H1 (cell line): ENCODE measurements at regions not wholly inside any gene's neighbourhood (a gene's known extent, or its start where the extent isn't known, plus 50 kb on each side); places are given as distances from the start of the nearest gene placed in this dataset.

Source experiments
- CBX8 ChIP-seq: fragments of 300-800, 300-1000 bp; sonication (generic); IDR thresholded peaks from 2 replicates; pipeline ENCODE4 v1.7.1; 2016; ENCODE audit warnings: low read depth, low read length, borderline replicate concordance
- EP300 ChIP-seq, 2 experiments: IDR thresholded peaks; 1 replicate in 1 of 2; 2 replicates in 1 of 2; pipeline ENCODE4 v1.6.1; 2011 to 2012; ENCODE audit warnings: low read depth in 2 of 2, low read length in 2 of 2, mild to moderate bottlenecking in 2 of 2, borderline replicate concordance in 1 of 2, inconsistent platforms in 1 of 2, moderate library complexity in 1 of 2
- TF ChIP-seq, protein P1 (sequence below): fragments of 300-600 bp; sonication (generic); IDR thresholded peaks from 2 replicates; pipeline ENCODE4 v1.7.1; 2012; ENCODE audit warnings: low read length, moderate library complexity, mild to moderate bottlenecking, inconsistent platforms; ENCODE audit not compliant: insufficient replicate concordance

DNA sequence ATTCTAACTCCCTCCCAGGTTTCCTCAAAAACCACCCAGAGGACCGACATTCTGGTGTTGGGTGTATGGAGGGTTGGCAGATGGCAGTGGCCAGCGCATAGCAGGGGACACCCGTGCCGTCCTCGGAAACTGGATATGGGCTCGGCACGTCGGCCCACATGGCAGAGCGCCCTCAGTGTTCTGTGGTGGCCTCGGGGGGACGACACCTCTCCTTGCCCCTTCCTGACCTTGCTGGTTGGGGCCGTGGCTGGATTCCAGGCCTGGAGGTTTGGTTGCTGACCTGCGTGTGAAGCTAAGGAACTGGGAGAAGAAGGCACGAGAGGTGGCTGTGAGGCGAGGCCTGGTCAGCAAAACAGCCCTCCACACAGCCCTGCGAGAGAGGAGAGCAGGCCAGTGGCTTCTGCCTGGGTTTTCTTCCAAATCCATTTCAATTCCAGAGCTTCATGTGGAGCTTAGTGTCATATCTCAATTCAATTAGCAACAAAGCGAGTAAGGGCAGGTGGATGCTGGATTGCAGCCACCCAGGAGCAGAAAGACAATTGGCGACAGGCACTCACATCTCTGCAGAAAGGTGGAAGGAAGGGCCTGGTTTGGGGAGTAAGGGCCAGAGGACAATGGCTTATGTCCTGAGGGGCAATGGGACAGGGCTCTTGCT is 478.4 kb downstream of the BRD1 start (continued):
- TF ChIP-seq, protein P1, sequence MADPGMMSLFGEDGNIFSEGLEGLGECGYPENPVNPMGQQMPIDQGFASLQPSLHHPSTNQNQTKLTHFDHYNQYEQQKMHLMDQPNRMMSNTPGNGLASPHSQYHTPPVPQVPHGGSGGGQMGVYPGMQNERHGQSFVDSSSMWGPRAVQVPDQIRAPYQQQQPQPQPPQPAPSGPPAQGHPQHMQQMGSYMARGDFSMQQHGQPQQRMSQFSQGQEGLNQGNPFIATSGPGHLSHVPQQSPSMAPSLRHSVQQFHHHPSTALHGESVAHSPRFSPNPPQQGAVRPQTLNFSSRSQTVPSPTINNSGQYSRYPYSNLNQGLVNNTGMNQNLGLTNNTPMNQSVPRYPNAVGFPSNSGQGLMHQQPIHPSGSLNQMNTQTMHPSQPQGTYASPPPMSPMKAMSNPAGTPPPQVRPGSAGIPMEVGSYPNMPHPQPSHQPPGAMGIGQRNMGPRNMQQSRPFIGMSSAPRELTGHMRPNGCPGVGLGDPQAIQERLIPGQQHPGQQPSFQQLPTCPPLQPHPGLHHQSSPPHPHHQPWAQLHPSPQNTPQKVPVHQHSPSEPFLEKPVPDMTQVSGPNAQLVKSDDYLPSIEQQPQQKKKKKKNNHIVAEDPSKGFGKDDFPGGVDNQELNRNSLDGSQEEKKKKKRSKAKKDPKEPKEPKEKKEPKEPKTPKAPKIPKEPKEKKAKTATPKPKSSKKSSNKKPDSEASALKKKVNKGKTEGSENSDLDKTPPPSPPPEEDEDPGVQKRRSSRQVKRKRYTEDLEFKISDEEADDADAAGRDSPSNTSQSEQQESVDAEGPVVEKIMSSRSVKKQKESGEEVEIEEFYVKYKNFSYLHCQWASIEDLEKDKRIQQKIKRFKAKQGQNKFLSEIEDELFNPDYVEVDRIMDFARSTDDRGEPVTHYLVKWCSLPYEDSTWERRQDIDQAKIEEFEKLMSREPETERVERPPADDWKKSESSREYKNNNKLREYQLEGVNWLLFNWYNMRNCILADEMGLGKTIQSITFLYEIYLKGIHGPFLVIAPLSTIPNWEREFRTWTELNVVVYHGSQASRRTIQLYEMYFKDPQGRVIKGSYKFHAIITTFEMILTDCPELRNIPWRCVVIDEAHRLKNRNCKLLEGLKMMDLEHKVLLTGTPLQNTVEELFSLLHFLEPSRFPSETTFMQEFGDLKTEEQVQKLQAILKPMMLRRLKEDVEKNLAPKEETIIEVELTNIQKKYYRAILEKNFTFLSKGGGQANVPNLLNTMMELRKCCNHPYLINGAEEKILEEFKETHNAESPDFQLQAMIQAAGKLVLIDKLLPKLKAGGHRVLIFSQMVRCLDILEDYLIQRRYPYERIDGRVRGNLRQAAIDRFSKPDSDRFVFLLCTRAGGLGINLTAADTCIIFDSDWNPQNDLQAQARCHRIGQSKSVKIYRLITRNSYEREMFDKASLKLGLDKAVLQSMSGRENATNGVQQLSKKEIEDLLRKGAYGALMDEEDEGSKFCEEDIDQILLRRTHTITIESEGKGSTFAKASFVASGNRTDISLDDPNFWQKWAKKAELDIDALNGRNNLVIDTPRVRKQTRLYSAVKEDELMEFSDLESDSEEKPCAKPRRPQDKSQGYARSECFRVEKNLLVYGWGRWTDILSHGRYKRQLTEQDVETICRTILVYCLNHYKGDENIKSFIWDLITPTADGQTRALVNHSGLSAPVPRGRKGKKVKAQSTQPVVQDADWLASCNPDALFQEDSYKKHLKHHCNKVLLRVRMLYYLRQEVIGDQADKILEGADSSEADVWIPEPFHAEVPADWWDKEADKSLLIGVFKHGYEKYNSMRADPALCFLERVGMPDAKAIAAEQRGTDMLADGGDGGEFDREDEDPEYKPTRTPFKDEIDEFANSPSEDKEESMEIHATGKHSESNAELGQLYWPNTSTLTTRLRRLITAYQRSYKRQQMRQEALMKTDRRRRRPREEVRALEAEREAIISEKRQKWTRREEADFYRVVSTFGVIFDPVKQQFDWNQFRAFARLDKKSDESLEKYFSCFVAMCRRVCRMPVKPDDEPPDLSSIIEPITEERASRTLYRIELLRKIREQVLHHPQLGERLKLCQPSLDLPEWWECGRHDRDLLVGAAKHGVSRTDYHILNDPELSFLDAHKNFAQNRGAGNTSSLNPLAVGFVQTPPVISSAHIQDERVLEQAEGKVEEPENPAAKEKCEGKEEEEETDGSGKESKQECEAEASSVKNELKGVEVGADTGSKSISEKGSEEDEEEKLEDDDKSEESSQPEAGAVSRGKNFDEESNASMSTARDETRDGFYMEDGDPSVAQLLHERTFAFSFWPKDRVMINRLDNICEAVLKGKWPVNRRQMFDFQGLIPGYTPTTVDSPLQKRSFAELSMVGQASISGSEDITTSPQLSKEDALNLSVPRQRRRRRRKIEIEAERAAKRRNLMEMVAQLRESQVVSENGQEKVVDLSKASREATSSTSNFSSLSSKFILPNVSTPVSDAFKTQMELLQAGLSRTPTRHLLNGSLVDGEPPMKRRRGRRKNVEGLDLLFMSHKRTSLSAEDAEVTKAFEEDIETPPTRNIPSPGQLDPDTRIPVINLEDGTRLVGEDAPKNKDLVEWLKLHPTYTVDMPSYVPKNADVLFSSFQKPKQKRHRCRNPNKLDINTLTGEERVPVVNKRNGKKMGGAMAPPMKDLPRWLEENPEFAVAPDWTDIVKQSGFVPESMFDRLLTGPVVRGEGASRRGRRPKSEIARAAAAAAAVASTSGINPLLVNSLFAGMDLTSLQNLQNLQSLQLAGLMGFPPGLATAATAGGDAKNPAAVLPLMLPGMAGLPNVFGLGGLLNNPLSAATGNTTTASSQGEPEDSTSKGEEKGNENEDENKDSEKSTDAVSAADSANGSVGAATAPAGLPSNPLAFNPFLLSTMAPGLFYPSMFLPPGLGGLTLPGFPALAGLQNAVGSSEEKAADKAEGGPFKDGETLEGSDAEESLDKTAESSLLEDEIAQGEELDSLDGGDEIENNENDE = no peak
- TF ChIP-seq EP300 (IDR thresholded peaks at IDR 0.05; ENCODE audit: borderline replicate concordance in 1 of 2, low read depth in 2 of 2, low read length in 2 of 2) (no peak), CBX8 (no peak)
